CD4-positive, alpha-beta T cell (primary cell): ENCODE measurements at regions not wholly inside any gene's neighbourhood (a gene's known extent, or its start where the extent isn't known, plus 50 kb on each side); places are given as distances from the start of the nearest gene placed in this dataset.

ENCODE experiments used
- ATAC-seq: fragments of 200-7000 bp; cut with Tn5 transposase; one replicate; pipeline ENCODE4 v1.10.0; 2022; ENCODE audit warnings: mild to moderate bottlenecking; ENCODE audit not compliant: poor library complexity
- CTCF ChIA-PET: fragments of 350-600 bp; sonication (Branson Sonifier 250); formaldehyde crosslinking; loops from one replicate; lab custom pipeline; 2021; ENCODE audit warnings: antibody characterized with exemption, inconsistent platforms; lab: Charles Lee
- POLR2A ChIA-PET: fragments of 350-600 bp; sonication (Branson Sonifier 250); formaldehyde crosslinking; loops from one replicate; lab custom pipeline; 2021; ENCODE audit warnings: antibody characterized with exemption, inconsistent platforms; lab: Charles Lee
- DNase-seq, 14 experiments: peaks; one replicate each; pipeline ENCODE4 v3.0.0-alpha.2; 2013 to 2020; ENCODE audit warnings: mixed read lengths in 2 of 14
- H3K27ac ChIP-seq, 2 donors: one replicate each; pipeline versions ENCODE4 v1.5.1 to v1.7.0; 2013; ENCODE audit warnings: low read length in 2 of 2, low read depth in 1 of 2, mild to moderate bottlenecking in 1 of 2
- H3K27me3 ChIP-seq, 2 experiments: 1 replicate in 1 of 2; 2 replicates in 1 of 2; pipeline versions ENCODE4 v1.6.1 to v1.7.0; 2013; ENCODE audit warnings: low read length in 2 of 2, control low read depth in 1 of 2, mild to moderate bottlenecking in 1 of 2, moderate library complexity in 1 of 2; ENCODE audit not compliant: insufficient read depth in 2 of 2, control insufficient read depth in 1 of 2
- H3K36me3 ChIP-seq: one replicate; pipeline ENCODE4 v1.6.1; 2013; ENCODE audit warnings: low read length, control low read depth; ENCODE audit not compliant: insufficient read depth
- H3K4me1 ChIP-seq: one replicate; pipeline ENCODE4 v1.6.1; 2013; ENCODE audit warnings: low read length, control low read depth; ENCODE audit not compliant: insufficient read depth
- H3K4me3 ChIP-seq: one replicate; pipeline ENCODE4 v1.5.1; 2013; ENCODE audit warnings: mild to moderate bottlenecking, low read length, moderate library complexity
- H3K9me3 ChIP-seq, 2 experiments: 1 replicate in 1 of 2; 2 replicates in 1 of 2; pipeline versions ENCODE4 v1.6.1 to v1.7.0; 2013; ENCODE audit warnings: low read length in 2 of 2, mild to moderate bottlenecking in 2 of 2, control low read depth in 1 of 2, moderate library complexity in 1 of 2; ENCODE audit not compliant: control insufficient read depth in 1 of 2, insufficient read depth in 1 of 2
- H3K27ac Mint-ChIP-seq: one replicate; pipeline ENCODE4 v1.8.0; 2020; ENCODE audit warnings: mixed read lengths
- H3K27me3 Mint-ChIP-seq: one replicate; pipeline ENCODE4 v1.8.0; 2021; ENCODE audit warnings: mixed read lengths
- H3K36me3 Mint-ChIP-seq: one replicate; pipeline ENCODE4 v1.8.0; 2021; ENCODE audit warnings: low read depth, mixed read lengths
- H3K4me1 Mint-ChIP-seq: one replicate; pipeline ENCODE4 v1.8.0; 2021; ENCODE audit warnings: low read depth, mixed read lengths
- H3K4me3 Mint-ChIP-seq: one replicate; pipeline ENCODE4 v1.8.0; 2020; ENCODE audit warnings: mild to moderate bottlenecking, mixed read lengths
- H3K9me3 Mint-ChIP-seq: one replicate; pipeline ENCODE4 v1.8.0; 2020; ENCODE audit warnings: mixed read lengths
- intact Hi-C, 2 experiments: fragments of 100-400 bp; cut with DNase I in 1 of 2; cut with micrococcal nuclease in 1 of 2; formaldehyde crosslinking; loops; one replicate each; pipeline versions ENCODE4 v1.15.1 to v1.9.0; 2023 to 2025; cut with DNase I, micrococcal nuclease
- TF ChIP-seq, protein P1 (sequence below): fragments of 200-600 bp; IDR thresholded peaks from one replicate; pipeline ENCODE4 v1.8.0; 2022; ENCODE audit warnings: antibody characterized with exemption, mild to moderate bottlenecking

GRCh38 chr17:13753154-13753553 lies 151.4 kb upstream of the HS3ST3A1 start:
- DNase-seq = no peak
- TF ChIP-seq, protein P1, sequence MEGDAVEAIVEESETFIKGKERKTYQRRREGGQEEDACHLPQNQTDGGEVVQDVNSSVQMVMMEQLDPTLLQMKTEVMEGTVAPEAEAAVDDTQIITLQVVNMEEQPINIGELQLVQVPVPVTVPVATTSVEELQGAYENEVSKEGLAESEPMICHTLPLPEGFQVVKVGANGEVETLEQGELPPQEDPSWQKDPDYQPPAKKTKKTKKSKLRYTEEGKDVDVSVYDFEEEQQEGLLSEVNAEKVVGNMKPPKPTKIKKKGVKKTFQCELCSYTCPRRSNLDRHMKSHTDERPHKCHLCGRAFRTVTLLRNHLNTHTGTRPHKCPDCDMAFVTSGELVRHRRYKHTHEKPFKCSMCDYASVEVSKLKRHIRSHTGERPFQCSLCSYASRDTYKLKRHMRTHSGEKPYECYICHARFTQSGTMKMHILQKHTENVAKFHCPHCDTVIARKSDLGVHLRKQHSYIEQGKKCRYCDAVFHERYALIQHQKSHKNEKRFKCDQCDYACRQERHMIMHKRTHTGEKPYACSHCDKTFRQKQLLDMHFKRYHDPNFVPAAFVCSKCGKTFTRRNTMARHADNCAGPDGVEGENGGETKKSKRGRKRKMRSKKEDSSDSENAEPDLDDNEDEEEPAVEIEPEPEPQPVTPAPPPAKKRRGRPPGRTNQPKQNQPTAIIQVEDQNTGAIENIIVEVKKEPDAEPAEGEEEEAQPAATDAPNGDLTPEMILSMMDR = no peak
- H3K27me3 ChIP-seq = no peaks in the 10 kb centered on the region
- no peaks in the 10 kb centered on the region for H3K9me3 ChIP-seq
- H3K27me3 Mint-ChIP-seq = peaks cover 7% of the 10 kb centered on the region
- POLR2A ChIA-PET = no interaction called here
- H3K27ac Mint-ChIP-seq = no peak overlapping the region
- H3K36me3 ChIP-seq = no peaks in the 10 kb centered on the region
- H3K9me3 Mint-ChIP-seq = no peaks in the 10 kb centered on the region
- CTCF ChIA-PET = no interaction called here
- ATAC-seq = no peak
- intact Hi-C loops = no loop called here
- no peaks in the 10 kb centered on the region for H3K4me1 Mint-ChIP-seq
- H3K36me3 Mint-ChIP-seq = no peaks in the 10 kb centered on the region
- no peak overlapping the region for H3K4me3 ChIP-seq
- H3K27ac ChIP-seq = no peak overlapping the region
- H3K4me1 ChIP-seq = no peaks in the 10 kb centered on the region
- no peak overlapping the region for H3K4me3 Mint-ChIP-seq

DNA sequence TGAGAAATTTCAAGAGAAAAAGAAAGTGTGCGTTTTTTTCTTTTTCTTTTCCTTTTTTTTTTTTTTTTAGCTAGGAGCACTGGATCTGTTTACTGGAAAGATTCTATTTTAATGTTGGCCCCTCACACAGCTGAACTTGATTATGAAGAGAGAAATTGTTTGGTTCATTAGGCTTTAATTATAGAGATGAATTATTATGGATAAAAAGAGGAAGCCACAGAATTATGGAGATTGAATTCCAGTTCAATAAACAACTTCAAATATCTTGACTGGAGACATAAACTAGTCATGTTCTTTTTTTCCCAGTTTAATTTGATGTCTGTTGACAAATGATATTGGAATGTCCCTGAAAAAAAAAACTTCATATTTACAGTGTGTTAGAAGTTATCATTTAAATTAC lies 152.0 kb upstream of the HS3ST3A1 start:
- no peak overlapping the region for H3K27ac Mint-ChIP-seq
- TF ChIP-seq, protein P1 = no peak

GRCh38 chr17:13755851-13756250 lies 154.1 kb upstream of the HS3ST3A1 start:
- Histone ChIP-seq H3K4me1 (no peaks in the 10 kb centered on the region), H3K27me3 (no peaks in the 10 kb centered on the region), H3K9me3 (no peaks in the 10 kb centered on the region), H3K27ac (no peak overlapping the region), H3K36me3 (no peaks in the 10 kb centered on the region), H3K4me3 (no peak overlapping the region)
- ATAC-seq (no peak), DNase-seq (no peak)
- Mint-ChIP-seq H3K27ac (no peak overlapping the region), H3K9me3 (no peaks in the 10 kb centered on the region), H3K4me3 (no peak overlapping the region), H3K36me3 (no peaks in the 10 kb centered on the region), H3K4me1 (no peaks in the 10 kb centered on the region), H3K27me3 (no peaks in the 10 kb centered on the region)
- ChIA-PET POLR2A (no interaction called here), CTCF (no interaction called here)
- TF ChIP-seq, protein P1 = no peak
- intact Hi-C loops = no loop called here

More for the DNA sequence above, 152.0 kb upstream of the HS3ST3A1 start:
- ATAC-seq (no peak), DNase-seq (no peak)
- no peak overlapping the region for H3K4me3 ChIP-seq
- H3K36me3 ChIP-seq = no peaks in the 10 kb centered on the region
- peaks cover 5% of the 10 kb centered on the region for H3K27me3 Mint-ChIP-seq
- ChIA-PET CTCF (no interaction called here), POLR2A (no interaction called here)
- H3K4me1 Mint-ChIP-seq = no peaks in the 10 kb centered on the region
- no peak overlapping the region for H3K4me3 Mint-ChIP-seq
- intact Hi-C loops = no loop called here
- no peaks in the 10 kb centered on the region for H3K4me1 ChIP-seq
- H3K9me3 ChIP-seq = no peaks in the 10 kb centered on the region
- no peaks in the 10 kb centered on the region for H3K27me3 ChIP-seq
- no peaks in the 10 kb centered on the region for H3K9me3 Mint-ChIP-seq
- no peaks in the 10 kb centered on the region for H3K36me3 Mint-ChIP-seq
- no peak overlapping the region for H3K27ac ChIP-seq
